Ovary (tissue), 7 donors: ENCODE measurements at regions not wholly inside any gene's neighbourhood (a gene's known extent, or its start where the extent isn't known, plus 50 kb on each side); places are given as distances from the start of the nearest gene placed in this dataset.

ENCODE experiments used
- DNase-seq, 5 donors: peaks; one replicate each; pipeline ENCODE4 v3.0.0-alpha.2; 2019 to 2020
- H3K27ac ChIP-seq, 2 donors: fragments of 200-600 bp; one replicate each; pipeline versions ENCODE4 v1.5.1 to v1.8.0; 2019 to 2022
- H3K27me3 ChIP-seq: fragments of 200-600 bp; one replicate; pipeline ENCODE4 v1.8.0; 2022
- H3K36me3 ChIP-seq: fragments of 200-600 bp; sonication (generic); one replicate; pipeline ENCODE4 v1.5.1; 2019
- H3K4me1 ChIP-seq: one replicate; pipeline ENCODE4 v1.8.1; 2013; ENCODE audit warnings: mild to moderate bottlenecking, moderate library complexity; ENCODE audit not compliant: insufficient read depth
- H3K4me3 ChIP-seq: fragments of 200-600 bp; sonication (generic); one replicate; pipeline ENCODE4 v1.5.1; 2017
- H3K9me3 ChIP-seq, 2 donors: fragments of 200-600 bp in 1 of 2; sonication (generic) in 1 of 2; one replicate each; pipeline versions ENCODE4 v1.5.1 to v1.8.1; 2013 to 2019; ENCODE audit warnings: mild to moderate bottlenecking in 1 of 2, moderate library complexity in 1 of 2
- EP300 ChIP-seq: sonication (generic); formaldehyde crosslinking; IDR thresholded peaks from one replicate; pipeline ENCODE4 v1.6.1; 2017; ENCODE audit warnings: antibody characterized with exemption
- POLR2A ChIP-seq: fragments of 450-650 bp; IDR thresholded peaks from one replicate; pipeline ENCODE4 v1.6.1; 2017; ENCODE audit warnings: antibody characterized with exemption, mild to moderate bottlenecking, moderate library complexity
- WGBS, 3 donors: extraction: QIAGEN DNeasy Blood & Tissue Kit in 1 of 3; methylation state at CpG; one replicate each; pipeline versions ENCODE4 v1.1.5 to v1.1.7; 2013 to 2017; 5-methylcytosine and 5-hydroxymethylcytosine counted together
- intact Hi-C, 4 donors: fragments of 100-400 bp; cut with DNase I; formaldehyde crosslinking; loops; one replicate each; pipeline versions ENCODE4 v1.11.0 to v1.15.1; 2022 to 2023
- TF ChIP-seq, protein P1 (sequence below), 3 donors: fragments of 450-650 bp in 2 of 3; fragments of 200-600 bp in 1 of 3; IDR thresholded peaks; one replicate each; pipeline versions ENCODE4 v1.5.1 to v1.8.0; 2016 to 2022; ENCODE audit warnings: antibody characterized with exemption in 3 of 3, mild to moderate bottlenecking in 1 of 3
- donor health status: DM: no; HTN: no; CAD: no; lungs with moderate emphysema.
- donor health status: DM: no; HTN: no; CAD: no.
- donor health status: Bipolar disorder and iron deficiency.
- donor health status: DM: no; HTN: no; CAD: no.
- donor health status: DM: yes; HTN: yes; CAD: no.

DNA sequence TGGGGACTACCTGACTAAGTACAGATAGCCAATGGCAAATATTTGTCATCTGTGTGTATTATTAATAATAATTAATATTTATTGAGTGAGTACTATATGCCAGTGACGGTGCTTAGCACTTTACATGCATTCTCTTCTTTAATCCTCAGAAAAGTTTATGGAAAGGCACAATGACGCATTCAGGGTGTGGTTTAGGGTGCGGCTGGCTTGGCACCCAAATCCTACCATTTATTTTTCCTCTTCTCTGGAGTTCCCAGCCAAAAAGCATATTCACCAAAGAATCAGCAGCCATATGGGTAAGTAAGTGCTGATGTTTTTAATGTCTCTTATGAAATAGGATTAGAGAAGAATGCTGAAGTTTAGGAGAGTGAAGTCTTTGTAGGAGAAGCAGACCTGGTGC lies 140.4 kb upstream of the TP63 start:
- Histone ChIP-seq H3K4me3 (no peak overlapping the region), H3K27me3 (no peaks in the 10 kb centered on the region), H3K36me3 (no peaks in the 10 kb centered on the region), H3K27ac (no peak overlapping the region), H3K9me3 (no peaks in the 10 kb centered on the region), H3K4me1 (no peaks in the 10 kb centered on the region)
- WGBS, 3 donors, result 39 to 60% (median 58%) methylated on average over 3 of the region's 3 CpGs
- DNase-seq, result no peak
- TF ChIP-seq POLR2A (no peak), EP300 (no peak)
- TF ChIP-seq, protein P1, sequence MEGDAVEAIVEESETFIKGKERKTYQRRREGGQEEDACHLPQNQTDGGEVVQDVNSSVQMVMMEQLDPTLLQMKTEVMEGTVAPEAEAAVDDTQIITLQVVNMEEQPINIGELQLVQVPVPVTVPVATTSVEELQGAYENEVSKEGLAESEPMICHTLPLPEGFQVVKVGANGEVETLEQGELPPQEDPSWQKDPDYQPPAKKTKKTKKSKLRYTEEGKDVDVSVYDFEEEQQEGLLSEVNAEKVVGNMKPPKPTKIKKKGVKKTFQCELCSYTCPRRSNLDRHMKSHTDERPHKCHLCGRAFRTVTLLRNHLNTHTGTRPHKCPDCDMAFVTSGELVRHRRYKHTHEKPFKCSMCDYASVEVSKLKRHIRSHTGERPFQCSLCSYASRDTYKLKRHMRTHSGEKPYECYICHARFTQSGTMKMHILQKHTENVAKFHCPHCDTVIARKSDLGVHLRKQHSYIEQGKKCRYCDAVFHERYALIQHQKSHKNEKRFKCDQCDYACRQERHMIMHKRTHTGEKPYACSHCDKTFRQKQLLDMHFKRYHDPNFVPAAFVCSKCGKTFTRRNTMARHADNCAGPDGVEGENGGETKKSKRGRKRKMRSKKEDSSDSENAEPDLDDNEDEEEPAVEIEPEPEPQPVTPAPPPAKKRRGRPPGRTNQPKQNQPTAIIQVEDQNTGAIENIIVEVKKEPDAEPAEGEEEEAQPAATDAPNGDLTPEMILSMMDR (IDR thresholded peaks at IDR 0.05), result no peak
- intact Hi-C loops, result no loop called here

DNA sequence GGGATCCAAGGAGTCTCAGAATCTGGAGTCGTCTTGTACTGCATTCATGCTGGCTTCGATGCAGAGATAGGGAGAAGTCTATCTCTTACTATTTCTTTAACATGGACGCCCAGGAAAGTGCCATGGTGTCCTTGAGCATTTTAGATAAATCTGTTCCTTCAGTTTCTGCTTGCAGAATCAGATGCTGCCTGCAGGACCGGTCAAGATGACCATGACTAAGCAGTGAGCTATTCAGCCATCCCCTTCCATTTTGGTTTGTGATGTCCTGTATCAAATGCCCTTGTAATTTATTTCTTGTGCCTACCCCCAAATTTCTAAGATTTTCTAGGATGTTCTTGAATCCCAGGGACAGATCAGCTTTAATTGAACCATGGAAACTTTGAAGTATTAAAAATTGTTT lies 139.4 kb upstream of the TP63 start:
- WGBS, 3 donors, result 65 to 78% (median 65%) methylated on average over 4 of the region's 4 CpGs
- no peak for DNase-seq
- TF ChIP-seq, protein P1 (IDR thresholded peaks at IDR 0.05), result no peak
- TF ChIP-seq EP300 (no peak), POLR2A (no peak)
- Histone ChIP-seq H3K4me1 (no peaks in the 10 kb centered on the region), H3K4me3 (no peak overlapping the region), H3K27ac (no peak overlapping the region), H3K9me3 (no peaks in the 10 kb centered on the region), H3K27me3 (no peaks in the 10 kb centered on the region), H3K36me3 (no peaks in the 10 kb centered on the region)
- intact Hi-C loops, result no loop called here

DNA sequence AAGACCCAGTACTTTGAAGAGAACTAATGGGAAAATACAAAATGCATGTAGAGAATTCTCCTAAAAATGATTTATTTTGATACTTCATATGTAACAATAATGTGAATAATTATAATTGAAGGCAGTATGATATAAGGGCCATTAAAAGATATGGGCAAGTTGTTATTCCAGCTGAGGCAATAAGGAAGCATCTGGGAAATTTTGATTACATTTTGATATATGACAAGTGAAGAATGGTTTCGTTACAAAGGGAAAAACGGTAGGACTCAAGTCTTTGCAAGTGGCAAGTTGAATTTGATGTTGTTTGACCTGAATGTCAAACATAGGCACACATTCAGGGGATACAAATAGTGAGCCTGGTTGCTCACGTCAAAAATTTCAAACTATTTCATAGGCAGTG lies 137.9 kb upstream of the TP63 start:
- Histone ChIP-seq H3K9me3 (no peaks in the 10 kb centered on the region), H3K4me3 (no peak overlapping the region), H3K36me3 (no peaks in the 10 kb centered on the region), H3K4me1 (no peaks in the 10 kb centered on the region), H3K27ac (no peak overlapping the region), H3K27me3 (no peaks in the 10 kb centered on the region)
- TF ChIP-seq, protein P1 (IDR thresholded peaks at IDR 0.05), result no peak
- no peak for DNase-seq
- intact Hi-C loops, result no loop called here
- WGBS, 3 donors, result 60 to 71% (median 62%) methylated on average over 3 of the region's 3 CpGs

DNA sequence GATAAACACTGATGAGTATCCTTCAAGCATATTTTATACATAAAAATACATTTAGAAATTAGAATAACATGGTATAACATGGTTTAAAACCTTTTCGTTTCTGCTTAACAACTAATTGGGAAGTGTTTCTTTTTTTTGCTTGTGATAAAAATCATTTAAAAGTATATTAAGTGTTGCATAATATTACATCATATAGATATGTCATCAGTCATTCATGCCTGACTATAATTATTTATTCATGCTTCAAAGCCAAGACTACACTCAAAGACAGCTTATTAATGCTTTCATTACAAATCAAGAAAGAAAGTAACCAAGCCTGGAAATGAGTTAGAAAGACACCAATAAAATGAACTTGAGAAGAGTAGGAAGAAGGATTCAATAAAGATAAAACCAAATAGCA lies 136.6 kb upstream of the TP63 start:
- Histone ChIP-seq H3K27ac (no peak overlapping the region), H3K4me1 (no peaks in the 10 kb centered on the region), H3K4me3 (no peak overlapping the region), H3K27me3 (no peaks in the 10 kb centered on the region), H3K36me3 (no peaks in the 10 kb centered on the region), H3K9me3 (no peaks in the 10 kb centered on the region)
- intact Hi-C loops, result no loop called here
- TF ChIP-seq, protein P1 (IDR thresholded peaks at IDR 0.05), result no peak
- TF ChIP-seq POLR2A, result no peak
- no peak for TF ChIP-seq EP300
- no peak for DNase-seq
- WGBS, 3 donors, result 86 to 90% (median 90%) methylated on average over 1 of the region's 1 CpG
